Vagina (tissue), 2 donors: ENCODE measurements at regions not wholly inside any gene's neighbourhood (a gene's known extent, or its start where the extent isn't known, plus 50 kb on each side); places are given as distances from the start of the nearest gene placed in this dataset.

ENCODE experiments used
- POLR2A ChIP-seq, 2 donors: fragments of 450-650 bp; IDR thresholded peaks; one replicate each; pipeline ENCODE4 v1.6.1; 2017; ENCODE audit warnings: antibody characterized with exemption in 2 of 2, mild to moderate bottlenecking in 2 of 2, moderate library complexity in 2 of 2
- TF ChIP-seq, protein P1 (sequence below), 3 experiments: fragments of 450-650 bp in 2 of 3; fragments of 200-600 bp in 1 of 3; sonication (generic) in 1 of 3; IDR thresholded peaks; one replicate each; pipeline ENCODE4 v1.5.1; 2017 to 2019; ENCODE audit warnings: antibody characterized with exemption in 3 of 3, mild to moderate bottlenecking in 2 of 3, moderate library complexity in 2 of 3

- no peak for TF ChIP-seq POLR2A (IDR thresholded peaks at IDR 0.05)
- TF ChIP-seq, protein P1, sequence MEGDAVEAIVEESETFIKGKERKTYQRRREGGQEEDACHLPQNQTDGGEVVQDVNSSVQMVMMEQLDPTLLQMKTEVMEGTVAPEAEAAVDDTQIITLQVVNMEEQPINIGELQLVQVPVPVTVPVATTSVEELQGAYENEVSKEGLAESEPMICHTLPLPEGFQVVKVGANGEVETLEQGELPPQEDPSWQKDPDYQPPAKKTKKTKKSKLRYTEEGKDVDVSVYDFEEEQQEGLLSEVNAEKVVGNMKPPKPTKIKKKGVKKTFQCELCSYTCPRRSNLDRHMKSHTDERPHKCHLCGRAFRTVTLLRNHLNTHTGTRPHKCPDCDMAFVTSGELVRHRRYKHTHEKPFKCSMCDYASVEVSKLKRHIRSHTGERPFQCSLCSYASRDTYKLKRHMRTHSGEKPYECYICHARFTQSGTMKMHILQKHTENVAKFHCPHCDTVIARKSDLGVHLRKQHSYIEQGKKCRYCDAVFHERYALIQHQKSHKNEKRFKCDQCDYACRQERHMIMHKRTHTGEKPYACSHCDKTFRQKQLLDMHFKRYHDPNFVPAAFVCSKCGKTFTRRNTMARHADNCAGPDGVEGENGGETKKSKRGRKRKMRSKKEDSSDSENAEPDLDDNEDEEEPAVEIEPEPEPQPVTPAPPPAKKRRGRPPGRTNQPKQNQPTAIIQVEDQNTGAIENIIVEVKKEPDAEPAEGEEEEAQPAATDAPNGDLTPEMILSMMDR (IDR thresholded peaks at IDR 0.05), result no peak
Observed at GRCh38 chr18:39976771-39977170, 1978.3 kb upstream of the PIK3C3 start.
